ENCODE measurements at regions not wholly inside any gene's neighbourhood (a gene's known extent, or its start where the extent isn't known, plus 50 kb on each side); places are given as distances from the start of the nearest gene placed in this dataset.

DNA sequence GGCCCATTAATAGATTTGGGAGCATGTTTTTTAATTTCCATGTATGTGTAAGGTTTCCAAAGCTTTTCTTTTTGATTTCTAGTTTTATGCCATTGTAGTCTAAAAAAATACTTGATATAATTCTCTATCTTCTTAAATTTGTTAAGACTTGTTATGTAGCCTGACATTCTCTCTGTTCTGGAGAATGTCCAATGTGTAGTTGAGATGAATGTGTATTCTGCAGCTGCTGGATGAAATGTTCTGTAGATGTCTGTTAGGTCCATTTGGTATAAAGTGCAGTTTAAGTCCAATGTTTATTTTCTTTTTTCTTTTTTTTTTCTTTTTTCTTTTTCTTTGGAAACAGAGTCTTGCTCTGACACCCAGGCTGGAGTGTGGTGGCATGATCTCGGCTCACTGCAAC is 378.5 kb upstream of the MAD2L1 start:
- no peak overlapping the region for H3K27ac ChIP-seq (ENCODE audit: low read length)
- no peak overlapping the region for H3K4me3 ChIP-seq (ENCODE audit: low read length)
- H3K9ac ChIP-seq (ENCODE audit: low read length) = no peak overlapping the region
- no peaks in the 10 kb centered on the region for H3K79me2 ChIP-seq (replicated peaks; ENCODE audit: insufficient read depth, low read length)
- TF ChIP-seq SMC3 (conservative IDR thresholded peaks at IDR 0.05; ENCODE audit: poor library complexity) (no peak), EP300 (conservative IDR thresholded peaks at IDR 0.05; ENCODE audit: poor library complexity, severe bottlenecking) (no peak), POLR2AphosphoS5 (IDR thresholded peaks at IDR 0.05) (no peak), MXI1 (conservative IDR thresholded peaks at IDR 0.05; ENCODE audit: poor library complexity, severe bottlenecking) (no peak), TAF1 (IDR thresholded peaks at IDR 0.05; ENCODE audit: low read depth) (no peak), CTCF (IDR thresholded peaks at IDR 0.05; ENCODE audit: poor library complexity, severe bottlenecking) (no peak), RAD21 (conservative IDR thresholded peaks at IDR 0.05) (no peak), EZH2 (IDR thresholded peaks at IDR 0.05; ENCODE audit: borderline replicate concordance, insufficient read depth, low read length, poor library complexity, severe bottlenecking) (no peak)
- TF ChIP-seq, protein P1, sequence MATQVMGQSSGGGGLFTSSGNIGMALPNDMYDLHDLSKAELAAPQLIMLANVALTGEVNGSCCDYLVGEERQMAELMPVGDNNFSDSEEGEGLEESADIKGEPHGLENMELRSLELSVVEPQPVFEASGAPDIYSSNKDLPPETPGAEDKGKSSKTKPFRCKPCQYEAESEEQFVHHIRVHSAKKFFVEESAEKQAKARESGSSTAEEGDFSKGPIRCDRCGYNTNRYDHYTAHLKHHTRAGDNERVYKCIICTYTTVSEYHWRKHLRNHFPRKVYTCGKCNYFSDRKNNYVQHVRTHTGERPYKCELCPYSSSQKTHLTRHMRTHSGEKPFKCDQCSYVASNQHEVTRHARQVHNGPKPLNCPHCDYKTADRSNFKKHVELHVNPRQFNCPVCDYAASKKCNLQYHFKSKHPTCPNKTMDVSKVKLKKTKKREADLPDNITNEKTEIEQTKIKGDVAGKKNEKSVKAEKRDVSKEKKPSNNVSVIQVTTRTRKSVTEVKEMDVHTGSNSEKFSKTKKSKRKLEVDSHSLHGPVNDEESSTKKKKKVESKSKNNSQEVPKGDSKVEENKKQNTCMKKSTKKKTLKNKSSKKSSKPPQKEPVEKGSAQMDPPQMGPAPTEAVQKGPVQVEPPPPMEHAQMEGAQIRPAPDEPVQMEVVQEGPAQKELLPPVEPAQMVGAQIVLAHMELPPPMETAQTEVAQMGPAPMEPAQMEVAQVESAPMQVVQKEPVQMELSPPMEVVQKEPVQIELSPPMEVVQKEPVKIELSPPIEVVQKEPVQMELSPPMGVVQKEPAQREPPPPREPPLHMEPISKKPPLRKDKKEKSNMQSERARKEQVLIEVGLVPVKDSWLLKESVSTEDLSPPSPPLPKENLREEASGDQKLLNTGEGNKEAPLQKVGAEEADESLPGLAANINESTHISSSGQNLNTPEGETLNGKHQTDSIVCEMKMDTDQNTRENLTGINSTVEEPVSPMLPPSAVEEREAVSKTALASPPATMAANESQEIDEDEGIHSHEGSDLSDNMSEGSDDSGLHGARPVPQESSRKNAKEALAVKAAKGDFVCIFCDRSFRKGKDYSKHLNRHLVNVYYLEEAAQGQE (IDR thresholded peaks at IDR 0.05; ENCODE audit: borderline replicate concordance) = no peak
- H3F3A ChIP-seq (ENCODE audit: insufficient read depth, low read length, poor library complexity, severe bottlenecking) = no peaks in the 10 kb centered on the region
- no peak overlapping the region for H2AFZ ChIP-seq (ENCODE audit: low read depth, low read length)
- H3K36me3 ChIP-seq (ENCODE audit: insufficient read depth, low read length) = no peaks in the 10 kb centered on the region
- no peaks in the 10 kb centered on the region for H3K9me2 ChIP-seq (ENCODE audit: insufficient read depth, low read length)
- H3K27me3 ChIP-seq (ENCODE audit: insufficient read depth, low read depth, low read length) = no peaks in the 10 kb centered on the region
- no peaks in the 10 kb centered on the region for H4K20me1 ChIP-seq (ENCODE audit: insufficient read depth)
- H3K4me2 ChIP-seq (ENCODE audit: low read length) = no peak overlapping the region
- no peaks in the 10 kb centered on the region for H3K9me3 ChIP-seq (ENCODE audit: low read length)

DNA sequence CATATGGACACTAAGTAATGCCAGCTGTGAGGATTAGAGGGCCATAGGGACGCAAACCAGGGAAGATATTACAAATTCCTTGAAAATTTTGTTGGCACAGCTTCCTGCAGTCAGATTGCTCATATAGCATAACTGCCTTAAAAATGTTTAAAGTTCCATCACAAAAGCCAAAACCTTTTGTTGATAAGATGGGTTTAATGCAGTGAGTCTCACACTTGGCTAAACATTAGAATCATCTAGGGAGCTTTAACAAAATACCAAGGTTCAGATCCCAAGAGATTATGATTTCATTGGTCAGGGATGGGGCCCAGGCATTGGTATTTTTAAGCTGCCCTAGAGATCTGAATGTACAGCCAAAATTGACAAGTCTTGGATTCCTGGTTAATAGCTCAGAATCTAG is 376.5 kb upstream of the MAD2L1 start:
- no peaks in the 10 kb centered on the region for H4K20me1 ChIP-seq (ENCODE audit: insufficient read depth)
- TF ChIP-seq RAD21 (conservative IDR thresholded peaks at IDR 0.05) (no peak), MXI1 (conservative IDR thresholded peaks at IDR 0.05; ENCODE audit: poor library complexity, severe bottlenecking) (no peak), TAF1 (IDR thresholded peaks at IDR 0.05; ENCODE audit: low read depth) (no peak), SMC3 (conservative IDR thresholded peaks at IDR 0.05; ENCODE audit: poor library complexity) (no peak), EZH2 (IDR thresholded peaks at IDR 0.05; ENCODE audit: borderline replicate concordance, insufficient read depth, low read length, poor library complexity, severe bottlenecking) (no peak), EP300 (conservative IDR thresholded peaks at IDR 0.05; ENCODE audit: poor library complexity, severe bottlenecking) (no peak), CTCF (IDR thresholded peaks at IDR 0.05; ENCODE audit: poor library complexity, severe bottlenecking) (no peak), POLR2AphosphoS5 (IDR thresholded peaks at IDR 0.05) (no peak)
- TF ChIP-seq, protein P1 (IDR thresholded peaks at IDR 0.05; ENCODE audit: borderline replicate concordance) = no peak
- no peaks in the 10 kb centered on the region for H3F3A ChIP-seq (ENCODE audit: insufficient read depth, low read length, poor library complexity, severe bottlenecking)
- H3K9ac ChIP-seq (ENCODE audit: low read length) = no peak overlapping the region
- H2AFZ ChIP-seq (ENCODE audit: low read depth, low read length) = no peak overlapping the region
- H3K79me2 ChIP-seq (replicated peaks; ENCODE audit: insufficient read depth, low read length) = no peaks in the 10 kb centered on the region
- no peaks in the 10 kb centered on the region for H3K9me2 ChIP-seq (ENCODE audit: insufficient read depth, low read length)
- H3K27ac ChIP-seq (ENCODE audit: low read length) = no peak overlapping the region
- H3K36me3 ChIP-seq (ENCODE audit: insufficient read depth, low read length) = no peaks in the 10 kb centered on the region
- H3K4me2 ChIP-seq (ENCODE audit: low read length) = no peak overlapping the region
- H3K9me3 ChIP-seq (ENCODE audit: low read length) = no peaks in the 10 kb centered on the region
- H3K27me3 ChIP-seq (ENCODE audit: insufficient read depth, low read depth, low read length) = no peaks in the 10 kb centered on the region
- H3K4me3 ChIP-seq (ENCODE audit: low read length) = no peak overlapping the region
